Peyer's patch (tissue), 4 donors: ENCODE measurements at regions not wholly inside any gene's neighbourhood (a gene's known extent, or its start where the extent isn't known, plus 50 kb on each side); places are given as distances from the start of the nearest gene placed in this dataset.

Experiments used
- POLR2A ChIP-seq, 2 donors: fragments of 450-650 bp; IDR thresholded peaks; one replicate each; pipeline ENCODE4 v1.5.1; 2017; ENCODE audit warnings: antibody characterized with exemption in 2 of 2, mild to moderate bottlenecking in 2 of 2, moderate library complexity in 2 of 2
- TF ChIP-seq, protein P1 (sequence below), 6 experiments: fragments of 450-650 bp in 4 of 6; fragments of 200-600 bp in 2 of 6; sonication (generic) in 1 of 6; IDR thresholded peaks; one replicate each; pipeline ENCODE4 v1.5.1; 2017 to 2019; ENCODE audit warnings: antibody characterized with exemption in 6 of 6, mild to moderate bottlenecking in 3 of 6, moderate library complexity in 1 of 6

DNA sequence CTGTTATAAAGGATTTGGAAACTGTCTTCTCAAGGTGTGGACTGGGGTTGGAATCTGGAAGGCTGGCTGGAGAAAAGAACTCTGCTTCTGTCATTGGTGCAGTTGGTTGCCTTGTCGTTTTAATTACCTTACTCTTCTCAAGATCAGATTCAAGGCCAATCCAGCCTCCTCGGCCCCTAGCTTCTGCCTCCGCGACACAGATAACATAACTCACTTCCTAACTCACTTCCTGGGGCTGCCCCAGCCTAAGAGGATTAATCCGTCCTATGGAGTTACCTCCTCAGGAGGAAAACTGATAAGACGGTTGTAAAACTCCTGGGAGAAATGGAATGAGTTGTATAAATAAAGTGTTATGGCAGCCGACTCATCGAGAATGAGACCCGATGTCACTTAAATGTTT lies 389.1 kb upstream of the WWC1 start:
- TF ChIP-seq, protein P1, sequence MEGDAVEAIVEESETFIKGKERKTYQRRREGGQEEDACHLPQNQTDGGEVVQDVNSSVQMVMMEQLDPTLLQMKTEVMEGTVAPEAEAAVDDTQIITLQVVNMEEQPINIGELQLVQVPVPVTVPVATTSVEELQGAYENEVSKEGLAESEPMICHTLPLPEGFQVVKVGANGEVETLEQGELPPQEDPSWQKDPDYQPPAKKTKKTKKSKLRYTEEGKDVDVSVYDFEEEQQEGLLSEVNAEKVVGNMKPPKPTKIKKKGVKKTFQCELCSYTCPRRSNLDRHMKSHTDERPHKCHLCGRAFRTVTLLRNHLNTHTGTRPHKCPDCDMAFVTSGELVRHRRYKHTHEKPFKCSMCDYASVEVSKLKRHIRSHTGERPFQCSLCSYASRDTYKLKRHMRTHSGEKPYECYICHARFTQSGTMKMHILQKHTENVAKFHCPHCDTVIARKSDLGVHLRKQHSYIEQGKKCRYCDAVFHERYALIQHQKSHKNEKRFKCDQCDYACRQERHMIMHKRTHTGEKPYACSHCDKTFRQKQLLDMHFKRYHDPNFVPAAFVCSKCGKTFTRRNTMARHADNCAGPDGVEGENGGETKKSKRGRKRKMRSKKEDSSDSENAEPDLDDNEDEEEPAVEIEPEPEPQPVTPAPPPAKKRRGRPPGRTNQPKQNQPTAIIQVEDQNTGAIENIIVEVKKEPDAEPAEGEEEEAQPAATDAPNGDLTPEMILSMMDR (IDR thresholded peaks at IDR 0.05) = no peak
- TF ChIP-seq POLR2A (IDR thresholded peaks at IDR 0.05) = no peak
